Activated T-helper 17 cell treated with anti-CD3 and anti-CD28 coated beads, Interleukin-2, amount 50 U/mL, for 72 hours (primary cell): ENCODE measurements at regions not wholly inside any gene's neighbourhood (a gene's known extent, or its start where the extent isn't known, plus 50 kb on each side); places are given as distances from the start of the nearest gene placed in this dataset.

Experiments used
- ATAC-seq: fragments of 150-1000 bp; cut with Tn5 transposase; replicated peaks from 2 replicates; pipeline ENCODE4 v1.10.0; 2021; ENCODE audit warnings: mild to moderate bottlenecking, moderate library complexity
- H3K27ac Mint-ChIP-seq: one replicate; pipeline ENCODE4 v1.8.0; 2022; ENCODE audit warnings: mixed read lengths
- H3K27me3 Mint-ChIP-seq: one replicate; pipeline ENCODE4 v1.8.0; 2022; ENCODE audit warnings: mixed read lengths
- H3K36me3 Mint-ChIP-seq: one replicate; pipeline ENCODE4 v1.8.0; 2022; ENCODE audit warnings: low read depth, mild to moderate bottlenecking, mixed read lengths
- H3K4me1 Mint-ChIP-seq: one replicate; pipeline ENCODE4 v1.8.0; 2022; ENCODE audit warnings: mixed read lengths
- H3K4me3 Mint-ChIP-seq: one replicate; pipeline ENCODE4 v1.8.0; 2022; ENCODE audit warnings: mild to moderate bottlenecking, mixed read lengths
- H3K9me3 Mint-ChIP-seq: one replicate; pipeline ENCODE4 v1.8.0; 2022; ENCODE audit warnings: mixed read lengths

- no peak overlapping the region for H3K4me3 Mint-ChIP-seq
- no peak for ATAC-seq
- H3K27me3 Mint-ChIP-seq: no peaks in the 10 kb centered on the region
- H3K9me3 Mint-ChIP-seq: no peaks in the 10 kb centered on the region
- H3K36me3 Mint-ChIP-seq: no peaks in the 10 kb centered on the region
- no peak overlapping the region for H3K27ac Mint-ChIP-seq
- H3K4me1 Mint-ChIP-seq: no peaks in the 10 kb centered on the region
Observed at GRCh38 chr7:138400400-138400886, 59.6 kb upstream of the TRIM24 start.

- Mint-ChIP-seq H3K9me3 (no peaks in the 10 kb centered on the region), H3K4me3 (no peak overlapping the region), H3K27ac (no peak overlapping the region), H3K27me3 (no peaks in the 10 kb centered on the region), H3K4me1 (no peaks in the 10 kb centered on the region), H3K36me3 (no peaks in the 10 kb centered on the region)
- ATAC-seq: no peak
Observed at GRCh38 chr7:138402749-138403148, 57.3 kb upstream of the TRIM24 start.

- H3K9me3 Mint-ChIP-seq: no peaks in the 10 kb centered on the region
- no peak overlapping the region for H3K27ac Mint-ChIP-seq
- no peaks in the 10 kb centered on the region for H3K27me3 Mint-ChIP-seq
- H3K4me1 Mint-ChIP-seq: no peaks in the 10 kb centered on the region
- no peaks in the 10 kb centered on the region for H3K36me3 Mint-ChIP-seq
- no peak for ATAC-seq
- no peak overlapping the region for H3K4me3 Mint-ChIP-seq
Observed at GRCh38 chr7:138405496-138405895, 54.6 kb upstream of the TRIM24 start.

- H3K27me3 Mint-ChIP-seq: peaks cover 2% of the 10 kb centered on the region
- no peak for ATAC-seq
- H3K4me1 Mint-ChIP-seq: no peaks in the 10 kb centered on the region
- H3K4me3 Mint-ChIP-seq: no peak overlapping the region
- no peaks in the 10 kb centered on the region for H3K36me3 Mint-ChIP-seq
- no peaks in the 10 kb centered on the region for H3K9me3 Mint-ChIP-seq
- no peak overlapping the region for H3K27ac Mint-ChIP-seq
Observed at GRCh38 chr7:138407792-138408191, 52.3 kb upstream of the TRIM24 start.
